ENCODE measurements at regions not wholly inside any gene's neighbourhood (a gene's known extent, or its start where the extent isn't known, plus 50 kb on each side); places are given as distances from the start of the nearest gene placed in this dataset.

- TF ChIP-seq KDM1A (IDR thresholded peaks at IDR 0.05; ENCODE audit: borderline replicate concordance, low read length) (no peak), NRF1 (IDR thresholded peaks at IDR 0.05; ENCODE audit: low read depth, low read length) (no peak), RBBP5 (IDR thresholded peaks at IDR 0.05; ENCODE audit: borderline replicate concordance, low read depth, low read length) (no peak), TAF7 (optimal IDR thresholded peaks at IDR 0.05; ENCODE audit: borderline replicate concordance, low read depth, low read length) (no peak), CBX8 (IDR thresholded peaks at IDR 0.05; ENCODE audit: borderline replicate concordance, low read depth, low read length) (no peak), CHD1 (IDR thresholded peaks at IDR 0.05; ENCODE audit: low read depth, low read length) (no peak), RXRA (IDR thresholded peaks at IDR 0.05; ENCODE audit: insufficient read depth, low read depth, low read length) (no peak), BRCA1 (IDR thresholded peaks at IDR 0.05; ENCODE audit: low read depth, low read length) (no peak), POU5F1 (IDR thresholded peaks at IDR 0.05; ENCODE audit: low read depth, low read length) (no peak), EGR1 (IDR thresholded peaks at IDR 0.05; ENCODE audit: borderline replicate concordance, low read depth, low read length) (no peak), FOSL1 (IDR thresholded peaks at IDR 0.05; ENCODE audit: insufficient read depth, low read depth, low read length) (no peak), SIRT6 (IDR thresholded peaks at IDR 0.05; ENCODE audit: low read length) (no peak)
Measured at GRCh38 chr9:117542021-117542420, 127.2 kb upstream of the ASTN2 start (continued).
